ENCODE measurements at regions not wholly inside any gene's neighbourhood (a gene's known extent, or its start where the extent isn't known, plus 50 kb on each side); places are given as distances from the start of the nearest gene placed in this dataset.

GRCh38 chr3:124132813-124133212 lies 140.9 kb upstream of the ROPN1 start:
- TF ChIP-seq CTCF (IDR thresholded peaks at IDR 0.05; ENCODE audit: control extremely low read depth in 1 of 3, insufficient read depth in 1 of 3, low read depth in 1 of 3, low read length in 3 of 3) (no peak), CHD1 (IDR thresholded peaks at IDR 0.05; ENCODE audit: low read depth, low read length) (no peak), CTBP2 (IDR thresholded peaks at IDR 0.05; ENCODE audit: borderline replicate concordance, insufficient read depth, insufficient read length, low read length) (no peak), RFX5 (IDR thresholded peaks at IDR 0.05; ENCODE audit: borderline replicate concordance, low read depth, low read length) (no peak), TBP (IDR thresholded peaks at IDR 0.05; ENCODE audit: low read depth, low read length) (no peak), POLR2AphosphoS5 (IDR thresholded peaks at IDR 0.05; ENCODE audit: low read depth, low read length) (no peak), EZH2 (IDR thresholded peaks at IDR 0.05; ENCODE audit: low read depth, low read length, severe bottlenecking) (no peak), BRCA1 (IDR thresholded peaks at IDR 0.05; ENCODE audit: low read depth, low read length) (no peak), GABPA (IDR thresholded peaks at IDR 0.05; ENCODE audit: borderline replicate concordance, insufficient read depth, low read length) (no peak), SIX5 (IDR thresholded peaks at IDR 0.05; ENCODE audit: low read depth, low read length) (no peak)
